MCF 10A (cell line): ENCODE measurements at regions not wholly inside any gene's neighbourhood (a gene's known extent, or its start where the extent isn't known, plus 50 kb on each side); places are given as distances from the start of the nearest gene placed in this dataset.
A peak's percentile ranks its signal among the peaks of the same experiment; 100 is the strongest.

ENCODE experiments used
- BruUV-seq: library from RNA; stranded (reverse); fragments of 400-500 nt; replicated peaks from 2 replicates; lab custom pipeline; 2021; lab: Mats Ljungman, UMichigan
- CTCF ChIA-PET: fragments of 300-600 bp; sonication (Branson Sonifier 250); formaldehyde crosslinking; extraction: SDS; loops from one replicate; lab custom pipeline; 2021; ENCODE audit warnings: antibody characterized with exemption, inconsistent platforms; lab: Yijun Ruan, JAX
- POLR2A ChIA-PET: fragments of 300-600, 350-650 bp; sonication (Branson Sonifier 250); formaldehyde crosslinking; extraction: SDS; loops from one replicate; lab custom pipeline; 2020; ENCODE audit warnings: antibody characterized with exemption, inconsistent platforms; lab: Yijun Ruan, JAX
- DNase-seq: peaks from one replicate; pipeline ENCODE4 v3.0.0-alpha.2; 2018; ENCODE audit not compliant: unreplicated experiment
- H3K27ac Mint-ChIP-seq: one replicate; pipeline ENCODE4 v1.8.0; 2022; ENCODE audit warnings: mild to moderate bottlenecking, low read depth, mixed read lengths; ENCODE audit not compliant: unreplicated experiment
- H3K27me3 Mint-ChIP-seq: one replicate; pipeline ENCODE4 v1.8.0; 2022; ENCODE audit warnings: mixed read lengths; ENCODE audit not compliant: insufficient read depth, unreplicated experiment
- H3K36me3 Mint-ChIP-seq: one replicate; pipeline ENCODE4 v1.8.0; 2022; ENCODE audit warnings: mild to moderate bottlenecking, moderate library complexity, mixed read lengths; ENCODE audit not compliant: insufficient read depth, unreplicated experiment
- H3K4me1 Mint-ChIP-seq: one replicate; pipeline ENCODE4 v1.8.0; 2022; ENCODE audit warnings: mixed read lengths; ENCODE audit not compliant: insufficient read depth, unreplicated experiment
- H3K4me3 Mint-ChIP-seq: one replicate; pipeline ENCODE4 v1.8.0; 2022; ENCODE audit warnings: mild to moderate bottlenecking, moderate library complexity, mixed read lengths; ENCODE audit not compliant: unreplicated experiment
- H3K9me3 Mint-ChIP-seq: one replicate; pipeline ENCODE4 v1.8.0; 2022; ENCODE audit warnings: mixed read lengths; ENCODE audit not compliant: unreplicated experiment
- CTCF ChIP-seq: fragments of 200-600 bp; IDR thresholded peaks from one replicate; pipeline ENCODE4 v1.8.0; 2022; ENCODE audit warnings: antibody characterized with exemption, mild to moderate bottlenecking; ENCODE audit not compliant: unreplicated experiment
- intact Hi-C: fragments of 100-400 bp; cut with micrococcal nuclease; formaldehyde crosslinking; loops from 2 replicates; pipeline ENCODE4 v1.14.1; 2022

DNA sequence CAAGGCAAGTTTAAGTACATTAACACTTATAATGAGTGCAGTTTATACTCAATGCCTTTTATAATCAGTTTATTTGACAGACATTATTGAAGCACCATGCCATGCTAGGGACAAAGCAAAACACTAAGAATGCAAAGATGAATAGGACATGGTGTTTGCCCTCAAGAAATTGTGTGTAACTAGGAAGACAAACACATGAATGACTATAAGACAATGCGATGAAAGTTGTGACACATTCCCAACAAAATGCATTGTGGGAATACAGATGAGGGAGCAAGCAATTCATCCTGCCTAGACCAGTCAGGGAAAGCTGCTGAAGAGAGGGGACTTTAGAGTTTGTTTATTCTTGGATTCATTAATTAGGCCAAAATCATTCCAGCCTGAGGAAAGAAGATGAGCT is 133.8 kb upstream of the TRPC6 start:
- no peak for TF ChIP-seq CTCF
- Mint-ChIP-seq H3K27ac (peak overlapping the region; percentile 82), H3K36me3 (no peaks in the 10 kb centered on the region), H3K4me1 (peaks cover 39% of the 10 kb centered on the region), H3K4me3 (no peak overlapping the region), H3K9me3 (peaks cover 11% of the 10 kb centered on the region), H3K27me3 (no peaks in the 10 kb centered on the region)
- ChIA-PET CTCF (interaction anchor here (0.6 to 0.8 kb wide), 2 partner anchors 23 to 281 kb away, joined by 3 read pairs; no protein-coding TSS in a partner anchor), POLR2A (interaction anchor here (0.6 to 1.8 kb wide), 4 partner anchors 11 to 142 kb away, joined by 3 to 4 read pairs (median 3); no protein-coding TSS in a partner anchor)
- BruUV-seq, result no TSS peak
- DNase-seq, result peak; percentile 25
- intact Hi-C loops, result loop anchor here (1.0 kb wide), 1 partner anchor 44 kb away; no protein-coding TSS in a partner anchor

DNA sequence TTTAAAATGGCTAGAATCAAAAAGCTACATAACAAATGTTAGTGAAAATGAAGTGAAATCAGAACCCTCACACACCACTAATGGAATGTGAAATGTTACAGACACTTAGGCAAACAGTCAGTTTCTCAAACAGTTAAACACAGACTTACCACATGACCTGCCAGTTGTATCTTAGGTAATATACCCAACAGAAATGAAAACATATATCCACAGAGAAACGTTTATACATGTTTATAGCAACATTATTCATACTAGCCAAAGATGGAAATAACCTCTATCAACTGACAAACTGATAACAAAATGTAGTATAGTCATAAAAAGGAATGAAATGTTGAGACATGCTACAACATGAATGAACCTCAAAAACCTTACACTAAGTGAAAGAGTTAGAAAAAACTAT is 131.5 kb upstream of the TRPC6 start:
- no peak for TF ChIP-seq CTCF
- H3K9me3 Mint-ChIP-seq, result peaks cover 20% of the 10 kb centered on the region
- H3K4me3 Mint-ChIP-seq, result no peak overlapping the region
- POLR2A ChIA-PET, result no interaction called here
- H3K36me3 Mint-ChIP-seq, result no peaks in the 10 kb centered on the region
- CTCF ChIA-PET, result no interaction called here
- peak overlapping the region; percentile 74 for H3K27ac Mint-ChIP-seq
- no peaks in the 10 kb centered on the region for H3K27me3 Mint-ChIP-seq
- intact Hi-C loops, result no loop called here
- peaks cover 24% of the 10 kb centered on the region for H3K4me1 Mint-ChIP-seq
- no peak for DNase-seq
- BruUV-seq, result no TSS peak

DNA sequence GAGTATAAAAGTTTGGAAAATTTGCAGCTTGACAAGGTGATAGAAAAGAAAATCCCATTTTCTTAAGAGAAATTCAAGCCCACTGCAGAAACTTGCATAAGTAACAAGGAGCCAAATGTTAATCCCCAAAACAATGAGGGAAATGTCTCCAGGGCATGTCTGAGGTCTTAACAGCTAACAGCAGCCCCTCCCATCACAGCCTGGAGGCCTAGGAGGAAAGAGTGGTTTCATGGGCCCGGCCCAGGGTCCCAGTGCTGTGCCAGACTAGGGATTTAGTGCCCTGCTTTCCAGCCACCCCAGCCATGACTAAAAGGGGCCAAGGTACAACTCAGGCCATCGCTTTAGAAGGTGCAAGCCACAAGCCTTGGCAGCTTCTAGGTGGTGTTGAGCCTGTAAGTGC is 123.7 kb upstream of the TRPC6 start:
- H3K4me1 Mint-ChIP-seq, result peaks cover 9% of the 10 kb centered on the region
- no peak overlapping the region for H3K4me3 Mint-ChIP-seq
- ChIA-PET CTCF (no interaction called here), POLR2A (no interaction called here)
- no peaks in the 10 kb centered on the region for H3K27me3 Mint-ChIP-seq
- H3K9me3 Mint-ChIP-seq, result peaks cover 8% of the 10 kb centered on the region
- TF ChIP-seq CTCF, result no peak
- DNase-seq, result no peak
- H3K36me3 Mint-ChIP-seq, result no peaks in the 10 kb centered on the region
- intact Hi-C loops, result no loop called here
- peak overlapping the region; percentile 87 for H3K27ac Mint-ChIP-seq
- no TSS peak for BruUV-seq

- Mint-ChIP-seq H3K9me3 (no peaks in the 10 kb centered on the region), H3K27ac (peak overlapping the region; percentile 87), H3K4me1 (peaks cover 9% of the 10 kb centered on the region), H3K4me3 (no peak overlapping the region), H3K27me3 (no peaks in the 10 kb centered on the region), H3K36me3 (no peaks in the 10 kb centered on the region)
- no peak for TF ChIP-seq CTCF
- ChIA-PET POLR2A (interaction anchor here (0.6 to 1.2 kb wide), 3 partner anchors 11 to 228 kb away, joined by 3 to 4 read pairs (median 4); no protein-coding TSS in a partner anchor), CTCF (no interaction called here)
- no TSS peak for BruUV-seq
- intact Hi-C loops, result no loop called here
- DNase-seq, result peak; percentile 51
These were observed 122.7 kb upstream of the TRPC6 start for GRCh38 chr11:101706541-101706940.
